Right hindlimb (tissue), 1 donor: ENCODE measurements at regions not wholly inside any gene's neighbourhood (a gene's known extent, or its start where the extent isn't known, plus 50 kb on each side); places are given as distances from the start of the nearest gene placed in this dataset.
"Not testable (repeated sequence)": the region's sequence is repeated elsewhere in the genome, so short reads cannot be mapped to it uniquely, and the experiment has no call there.

Experiments used
- DNase-seq: peaks from one replicate; pipeline ENCODE4 v3.0.0-alpha.2; 2018

DNA sequence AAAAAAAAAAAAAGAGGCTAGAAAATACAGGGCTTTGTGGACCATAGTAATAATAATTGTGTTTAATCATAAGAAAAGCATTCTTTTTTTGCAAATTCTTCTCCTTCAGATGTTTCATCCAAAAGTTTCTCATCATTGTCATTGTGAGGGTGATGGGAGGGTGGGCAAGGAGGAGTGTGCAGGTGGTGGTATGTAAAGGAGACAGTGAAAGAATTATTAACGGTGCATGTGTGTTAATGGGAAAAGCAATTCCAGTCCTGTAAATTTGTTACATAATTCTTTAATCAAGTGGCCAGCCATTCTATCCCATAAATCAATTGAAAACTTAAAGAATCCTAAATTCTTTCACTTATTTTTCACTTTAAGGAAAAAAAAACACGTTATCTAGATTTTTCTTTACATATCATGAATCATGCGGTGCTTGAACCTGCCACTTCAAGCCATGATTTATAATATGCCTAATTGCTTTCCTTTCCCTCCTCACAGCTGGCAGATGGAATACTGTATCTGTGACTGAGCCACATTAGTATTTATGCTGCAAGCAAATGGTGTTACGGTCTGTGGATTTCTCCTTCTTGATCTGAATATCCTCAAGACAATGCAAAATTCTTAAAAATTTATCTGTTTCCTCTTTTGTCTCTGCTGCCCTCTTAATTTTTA, 318.5 kb downstream of the JRKL start:
- no peak for DNase-seq

DNA sequence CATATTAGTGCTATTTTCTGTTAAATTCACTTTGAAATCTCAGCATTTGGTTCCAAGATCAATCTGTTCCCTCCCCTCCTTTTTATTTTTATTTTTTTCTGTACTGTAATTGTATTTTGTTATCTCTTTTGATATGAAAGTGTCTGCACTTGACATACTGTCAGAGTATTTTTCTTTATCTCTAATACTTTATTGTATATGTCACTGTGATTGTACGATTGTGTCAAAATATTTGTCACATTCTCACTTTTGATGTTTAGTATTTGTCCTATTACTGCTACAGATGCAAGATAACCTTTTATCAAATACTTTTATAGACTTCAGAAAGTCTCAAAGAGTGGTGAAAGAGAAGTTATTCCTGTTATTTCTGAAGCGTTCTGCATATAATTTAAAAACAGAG, 323.5 kb downstream of the JRKL start:
- DNase-seq = no peak

DNA sequence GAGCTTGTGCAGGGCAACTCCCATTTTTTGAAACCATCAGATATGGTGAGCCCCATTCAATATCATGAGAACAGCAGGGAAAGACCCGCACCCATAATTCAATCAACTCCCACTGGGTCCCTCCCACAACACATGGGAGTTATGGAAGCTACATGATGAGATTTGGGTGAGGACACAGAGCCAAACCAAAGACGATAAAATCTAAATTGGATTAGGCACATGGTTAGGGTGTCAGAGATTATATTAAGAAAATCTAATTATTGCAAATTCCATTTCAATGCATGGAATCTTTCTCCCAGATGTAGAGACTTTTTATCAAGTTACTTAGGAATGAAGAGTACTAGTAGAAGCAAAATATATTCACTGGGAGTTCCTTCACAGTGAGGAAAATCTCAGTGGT, 324.9 kb downstream of the JRKL start:
- DNase-seq = no peak

DNA sequence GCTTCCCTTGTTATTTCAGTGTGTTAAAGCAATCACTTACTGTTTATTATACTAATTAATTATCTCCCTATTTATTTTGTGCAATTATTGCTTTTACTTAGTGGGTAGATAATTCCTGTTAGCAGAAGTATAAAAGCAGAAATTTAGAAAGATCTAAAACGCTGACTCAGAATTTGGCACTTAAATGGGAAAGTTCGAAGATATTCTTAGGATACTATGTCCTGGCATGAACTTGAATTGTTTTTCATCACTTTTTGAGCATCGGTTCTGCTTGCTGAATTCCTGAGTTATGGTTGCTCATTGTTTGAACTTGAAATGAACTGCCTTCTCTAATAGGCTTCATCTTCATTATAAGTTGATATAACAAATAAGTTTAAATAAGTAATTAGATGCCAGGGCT, 325.4 kb downstream of the JRKL start:
- no peak for DNase-seq

DNA sequence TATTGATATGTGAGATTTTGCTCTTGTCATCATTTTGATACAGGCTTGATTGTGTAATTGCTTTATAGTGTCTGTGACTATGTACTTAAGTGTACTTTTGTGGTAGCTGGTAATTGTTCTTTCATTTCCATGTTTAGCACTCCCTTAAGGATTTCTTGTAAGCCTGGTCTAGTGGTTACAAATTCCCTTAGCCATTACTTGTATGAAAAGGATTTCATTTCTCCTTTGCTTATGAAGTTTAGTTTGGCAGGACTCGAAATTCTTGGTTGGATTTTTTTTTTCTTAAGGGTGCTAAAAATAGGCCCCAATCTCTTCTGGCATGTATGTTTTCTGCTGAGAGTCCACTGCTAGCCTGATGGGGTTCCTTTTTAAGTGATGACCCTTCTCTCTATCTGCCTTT, 346.8 kb downstream of the JRKL start:
- DNase-seq = no peak

DNA sequence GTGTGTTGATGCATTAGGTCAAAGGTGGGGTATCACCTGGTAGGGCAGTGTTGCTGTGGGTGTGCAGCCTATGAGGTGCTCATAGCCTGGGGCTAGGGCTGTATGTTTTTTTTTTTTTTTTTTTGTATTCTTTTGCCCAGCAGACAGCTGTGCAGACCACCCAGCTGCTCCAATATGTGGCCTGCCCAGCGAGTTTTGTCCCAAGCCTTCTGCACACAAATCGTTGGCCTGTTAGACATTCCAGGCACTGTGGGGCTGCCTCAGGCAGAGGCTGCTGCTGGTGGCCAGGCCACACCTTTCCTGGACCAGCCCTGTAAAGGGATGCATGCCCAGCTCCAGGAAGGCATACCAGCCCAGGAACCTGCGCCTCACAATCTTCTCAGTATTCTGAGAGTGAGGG, 348.5 kb downstream of the JRKL start:
- no peak for DNase-seq

DNA sequence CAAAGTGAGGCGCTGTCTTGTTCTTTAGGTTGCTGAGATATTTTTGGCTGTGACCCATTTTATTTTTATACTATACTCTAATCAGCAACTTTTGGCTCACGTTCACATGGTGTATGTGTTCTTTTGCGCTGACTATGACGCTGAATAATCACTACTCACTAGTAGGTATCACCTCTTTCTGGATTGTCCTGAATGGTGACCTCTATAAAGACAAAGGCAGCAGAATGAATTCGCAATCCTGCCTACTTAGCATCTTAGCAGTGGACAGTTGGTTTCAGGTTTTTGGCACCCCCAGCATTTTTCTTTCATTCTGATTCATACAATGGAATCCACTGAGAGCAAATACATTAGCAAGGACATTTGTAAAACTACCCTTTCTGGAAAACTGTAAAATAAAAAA, 351.3 kb downstream of the JRKL start:
- no peak for DNase-seq

DNA sequence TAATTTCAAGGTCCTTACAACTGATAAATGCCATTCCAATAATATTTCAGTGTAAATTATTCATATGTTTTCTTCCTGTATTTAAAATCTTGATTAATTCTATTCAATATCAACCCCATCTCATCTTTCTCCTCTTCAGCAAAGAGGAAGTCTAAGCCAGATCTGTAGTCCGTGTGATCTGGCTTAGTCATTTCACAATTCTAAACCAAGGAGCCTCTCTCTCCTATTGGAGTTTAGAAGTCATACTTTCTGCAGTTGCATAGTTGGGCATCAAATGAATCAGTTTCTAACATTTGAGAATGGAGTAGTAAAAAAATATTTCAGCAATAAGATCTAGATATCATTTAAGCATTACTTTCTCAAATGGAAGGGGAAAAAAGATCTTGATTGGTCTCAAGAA, 354.9 kb downstream of the JRKL start:
- no peak for DNase-seq

DNA sequence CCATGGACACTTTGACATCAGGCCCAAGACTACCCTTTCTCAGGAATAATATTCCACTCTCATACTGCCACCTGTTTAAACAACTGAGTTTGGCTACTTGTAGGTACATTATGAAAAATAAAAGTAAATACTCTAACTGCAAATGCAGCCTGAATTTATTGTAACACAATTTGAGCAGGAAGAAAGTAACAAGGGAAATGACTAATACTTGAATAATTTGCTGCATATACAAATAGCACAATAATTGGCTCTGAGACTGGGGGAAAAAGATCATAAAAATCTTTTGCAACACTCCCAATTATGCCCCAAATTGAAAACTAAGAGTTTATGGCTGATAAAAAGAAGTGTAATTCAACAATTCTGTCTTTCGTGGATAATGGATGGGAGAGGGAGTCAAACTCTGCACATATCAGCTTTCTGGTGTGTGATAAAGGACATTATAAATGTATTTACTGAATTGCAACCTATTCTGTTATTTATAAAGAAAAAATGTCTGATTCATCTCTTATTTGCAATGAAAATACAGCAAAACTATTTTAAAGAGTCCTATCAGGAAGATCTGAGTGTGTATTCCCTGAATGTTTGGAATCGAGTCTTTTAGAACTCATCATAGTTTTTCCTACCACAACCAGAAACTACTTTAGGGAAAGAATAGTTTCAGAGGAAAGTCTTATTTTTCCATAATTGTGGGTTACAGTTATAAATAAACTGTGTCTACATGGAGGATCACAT, 359.0 kb downstream of the JRKL start:
- no peak for DNase-seq

DNA sequence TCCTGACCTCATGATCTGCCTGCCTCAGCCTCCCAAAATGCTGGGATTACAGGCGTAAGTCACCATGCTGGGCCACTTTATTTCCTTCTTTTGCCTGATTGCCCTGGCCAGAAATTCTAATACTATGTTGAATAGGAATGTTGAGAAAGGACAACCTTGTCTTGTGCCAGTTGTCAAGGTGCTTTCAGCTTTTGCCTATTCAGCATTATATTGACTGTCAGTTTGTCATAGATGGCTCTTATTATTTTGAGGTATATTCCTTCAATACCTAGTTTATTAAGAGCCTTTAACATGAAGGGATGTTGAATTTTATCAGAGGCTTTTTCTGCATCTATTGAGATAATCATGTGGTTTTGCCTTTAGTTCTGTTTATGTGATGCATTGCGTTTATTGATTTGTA, 362.0 kb downstream of the JRKL start:
- DNase-seq = not testable (repeated sequence)

DNA sequence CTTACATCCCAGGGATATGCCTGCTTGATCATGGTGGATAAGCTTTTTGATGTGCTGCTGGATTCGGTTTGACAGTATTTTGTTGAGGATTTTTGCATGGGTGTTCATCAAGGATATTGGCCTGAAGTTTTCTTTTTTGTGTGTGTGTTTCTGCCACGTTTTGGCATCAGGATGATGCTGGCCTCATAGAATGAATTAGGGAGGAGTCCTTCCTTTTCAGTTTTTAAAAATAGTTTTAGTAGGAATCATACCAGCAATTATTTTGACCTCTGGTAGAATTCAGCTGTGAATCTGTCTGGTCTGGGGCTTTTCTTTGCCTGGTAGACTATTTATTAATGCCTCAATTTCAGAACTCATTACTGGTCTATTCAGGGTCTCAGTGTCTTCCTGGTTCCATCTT, 362.4 kb downstream of the JRKL start:
- no peak for DNase-seq

DNA sequence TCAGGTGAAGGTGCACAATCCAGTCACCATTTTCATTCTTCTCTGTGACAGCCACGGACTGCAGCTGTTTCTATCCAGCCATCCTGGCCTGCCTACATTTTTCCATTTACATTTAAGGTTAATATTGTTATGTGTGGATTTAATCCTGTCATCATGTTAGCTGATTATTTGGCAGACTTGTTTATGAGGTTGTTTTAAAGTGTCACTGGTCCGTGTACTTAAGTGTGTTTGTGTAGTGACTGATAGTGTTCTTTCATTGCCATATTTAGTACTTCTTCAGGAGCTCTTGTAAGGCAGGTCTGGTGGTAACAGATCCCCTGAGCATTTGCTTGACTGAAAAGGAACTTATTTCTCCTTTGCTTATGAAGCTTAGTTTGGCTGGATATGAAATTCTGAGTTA, 364.2 kb downstream of the JRKL start:
- no peak for DNase-seq

DNA sequence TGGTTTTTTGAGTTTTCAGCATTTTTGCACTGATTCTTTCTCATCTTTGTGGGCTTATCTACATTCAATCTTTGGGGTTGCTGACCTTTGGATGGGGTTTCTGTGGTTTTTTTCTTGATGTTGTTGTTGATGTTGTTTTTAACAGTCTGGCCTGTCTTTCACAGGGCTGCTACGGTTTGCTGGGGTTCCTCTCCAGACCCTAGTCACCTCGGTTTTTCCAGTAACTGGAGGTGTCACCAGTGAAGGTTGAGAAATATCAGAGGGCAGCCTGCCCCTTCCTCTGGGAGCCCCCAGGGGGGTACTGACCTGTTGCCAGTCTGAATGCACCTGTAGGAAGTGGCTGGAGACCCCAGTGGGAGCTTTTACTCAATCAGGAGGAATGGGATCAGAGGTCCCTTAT, 365.4 kb downstream of the JRKL start:
- DNase-seq = no peak

DNA sequence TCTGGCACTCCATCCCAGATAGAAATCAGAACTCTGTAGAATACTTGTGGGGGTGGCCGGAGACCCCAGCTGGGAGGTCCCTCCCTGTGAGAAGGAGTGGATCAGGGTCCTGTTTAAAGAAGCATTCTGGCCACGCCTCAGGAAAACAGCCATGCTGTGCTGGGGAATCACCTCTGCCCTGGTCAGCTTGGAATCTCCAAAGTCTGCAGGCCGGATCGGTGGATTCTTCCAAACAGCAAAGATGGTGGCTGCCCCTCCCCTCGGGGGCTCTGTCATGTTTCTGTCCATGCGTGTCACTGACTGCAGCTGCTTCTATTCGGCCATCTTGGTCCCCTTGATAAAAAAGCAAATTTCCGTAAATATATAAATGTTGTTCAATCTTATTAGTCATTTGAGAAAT, 365.9 kb downstream of the JRKL start:
- DNase-seq = no peak

DNA sequence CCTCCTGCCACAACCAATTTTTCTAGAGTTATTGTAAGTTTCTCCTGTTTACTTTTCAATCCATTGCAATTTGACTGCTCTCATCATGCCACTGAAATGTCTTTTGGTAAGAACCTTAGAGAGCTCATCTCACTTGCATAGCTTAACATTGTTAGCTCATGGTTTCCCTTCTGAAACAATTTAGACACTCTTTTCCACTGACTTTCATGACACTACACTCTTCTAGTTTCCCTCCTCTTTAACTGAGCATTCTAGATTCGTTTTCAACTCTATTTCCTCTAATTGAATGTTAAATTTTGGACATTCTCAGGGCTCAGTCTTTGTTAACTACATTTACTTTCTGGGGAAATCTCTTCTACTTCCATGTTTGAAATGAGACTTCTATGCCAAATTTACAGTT, 369.1 kb downstream of the JRKL start:
- no peak for DNase-seq

DNA sequence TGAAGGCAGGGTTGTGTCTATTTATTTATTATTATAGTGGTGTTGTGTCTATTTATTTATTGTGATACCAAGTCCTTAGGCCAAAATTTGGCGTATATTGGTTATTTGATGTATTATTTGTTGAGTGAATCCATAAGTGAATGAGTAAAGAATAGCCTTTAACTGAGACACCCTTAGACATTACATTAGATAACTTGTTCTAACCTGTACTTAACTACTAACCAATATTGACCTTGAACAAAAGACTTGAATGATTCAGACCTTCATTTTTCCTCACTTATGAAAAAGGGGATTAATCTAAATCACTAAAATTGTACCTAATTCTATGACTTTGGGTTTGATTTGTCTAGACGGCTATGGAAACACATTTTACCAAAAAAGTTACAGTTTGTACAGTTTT, 370.5 kb downstream of the JRKL start:
- DNase-seq = no peak

DNA sequence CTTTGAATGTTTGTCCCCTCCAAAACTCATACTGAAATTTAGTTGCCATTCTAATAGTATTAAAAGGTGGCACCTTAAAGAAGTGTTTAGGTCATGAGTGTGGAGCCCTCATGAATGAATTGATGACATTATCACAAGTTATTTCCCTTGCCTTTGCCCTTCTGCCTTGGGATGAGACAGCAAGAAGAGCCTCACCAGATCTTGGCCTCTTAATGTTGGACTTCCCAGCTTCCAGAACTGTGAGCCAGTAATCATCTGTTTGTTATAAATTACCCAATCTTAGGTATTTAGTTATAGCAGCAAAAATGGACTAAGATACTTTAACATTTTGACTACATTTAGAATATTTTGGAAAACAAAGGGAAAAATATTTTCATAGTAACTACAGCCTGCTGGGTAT, 371.0 kb downstream of the JRKL start:
- DNase-seq = no peak

DNA sequence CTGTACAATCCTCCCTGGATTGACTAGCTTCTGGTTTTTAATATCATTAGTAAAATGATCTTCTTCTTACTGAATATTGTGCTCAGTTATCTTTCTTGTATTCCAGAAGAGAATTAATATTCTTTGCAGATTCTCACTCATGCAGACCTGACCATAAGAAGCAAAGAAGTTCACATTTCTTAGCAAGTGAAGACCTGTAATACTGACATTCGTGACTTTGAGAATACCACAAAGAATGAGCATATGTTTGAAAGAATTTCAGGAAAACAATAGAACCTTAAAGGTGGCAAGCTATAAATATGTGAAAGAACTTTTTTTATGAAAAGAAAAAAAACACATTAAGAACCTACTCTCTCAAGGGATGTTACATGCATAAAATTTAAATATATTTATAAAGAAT, 371.6 kb downstream of the JRKL start:
- DNase-seq = no peak

DNA sequence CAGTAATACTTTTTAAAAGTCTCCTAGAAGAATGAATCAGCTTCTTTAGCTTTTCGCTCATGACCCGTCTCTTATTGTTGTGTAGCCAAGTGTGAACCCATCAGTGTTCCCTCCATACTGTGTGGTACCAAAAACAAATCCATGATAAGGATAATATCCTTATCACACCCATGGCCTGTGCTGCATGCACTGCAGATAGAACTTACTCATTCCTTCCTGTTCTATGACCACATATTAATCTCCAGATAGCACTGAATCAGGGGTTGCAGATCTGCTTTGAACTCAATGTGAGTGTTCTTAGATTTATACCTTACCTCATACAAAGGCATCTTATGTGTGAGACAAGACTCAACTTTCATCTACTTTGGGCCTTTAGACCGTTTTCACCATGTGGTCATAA, 373.4 kb downstream of the JRKL start:
- no peak for DNase-seq

DNA sequence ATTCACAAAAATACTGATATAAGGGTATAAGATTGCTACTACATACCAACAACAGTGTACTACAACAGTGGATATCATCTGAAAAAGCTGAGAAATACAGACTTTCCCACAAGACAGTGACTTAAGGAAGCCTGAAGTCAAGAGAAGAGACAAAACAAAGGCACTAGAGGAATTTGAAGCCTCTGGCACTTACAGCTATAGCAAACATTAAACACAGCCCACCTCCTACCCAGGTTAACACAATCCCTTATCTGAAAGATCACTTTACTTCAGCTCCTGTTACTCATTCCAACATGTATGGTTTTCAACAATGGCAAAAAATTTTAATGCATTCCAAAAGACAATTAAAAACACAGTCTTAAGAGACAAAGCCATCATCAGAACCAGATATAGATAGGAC, 388.5 kb downstream of the JRKL start:
- no peak for DNase-seq

DNA sequence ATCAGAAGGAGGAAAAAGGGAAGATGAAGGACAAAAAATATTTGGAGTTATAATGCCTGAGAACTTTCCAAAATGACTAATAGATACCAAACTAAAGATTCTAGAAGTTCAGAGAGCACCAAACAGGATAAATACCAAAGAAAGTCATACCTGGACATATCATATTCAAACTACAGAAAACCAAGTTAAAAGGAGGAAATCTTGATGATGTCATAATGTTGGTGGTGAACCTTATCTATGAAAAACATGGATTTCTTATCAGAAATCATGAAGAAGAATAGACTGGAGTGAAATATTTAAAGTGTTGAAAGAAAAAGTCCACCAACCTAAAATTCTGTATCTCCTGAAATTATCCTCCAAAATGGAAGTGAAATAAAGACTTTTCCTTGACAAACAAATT, 389.2 kb downstream of the JRKL start:
- DNase-seq = no peak

DNA sequence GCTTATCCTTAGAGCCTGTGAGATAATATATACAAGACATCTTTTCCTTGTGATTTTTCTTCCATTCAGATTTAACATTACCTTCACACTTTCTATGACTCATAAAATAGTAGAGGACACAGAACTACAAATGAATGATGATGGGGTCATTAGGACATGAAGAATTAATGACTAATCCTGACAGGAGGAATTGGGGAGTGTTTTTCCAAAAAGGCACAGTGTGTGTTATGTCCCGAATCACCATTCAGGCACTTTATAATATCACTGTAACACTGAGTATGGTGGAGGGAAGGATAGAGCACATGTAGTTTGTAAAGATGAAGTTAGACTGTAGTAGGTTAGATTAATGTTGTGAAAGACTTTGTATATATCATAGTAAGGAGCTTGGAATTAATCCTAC, 391.3 kb downstream of the JRKL start:
- DNase-seq = no peak

DNA sequence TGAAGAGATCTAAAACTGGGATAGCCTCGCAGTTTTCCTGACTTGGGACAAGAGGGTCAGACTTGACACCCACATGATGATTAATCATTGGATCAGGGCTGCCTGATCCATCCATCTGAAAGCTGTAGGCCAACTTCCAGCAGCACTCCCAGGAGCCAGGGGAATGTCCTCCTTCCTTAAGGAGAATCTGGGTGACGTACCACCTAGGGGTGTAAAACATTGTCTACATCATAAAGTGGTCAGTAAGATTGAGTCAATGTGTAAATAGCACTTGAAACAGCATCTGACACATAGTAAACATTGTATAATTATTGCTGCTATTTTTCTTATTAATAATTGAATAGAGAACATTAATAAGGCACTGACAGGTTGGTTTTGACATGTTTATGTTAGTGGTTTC, 392.8 kb downstream of the JRKL start:
- DNase-seq = no peak

DNA sequence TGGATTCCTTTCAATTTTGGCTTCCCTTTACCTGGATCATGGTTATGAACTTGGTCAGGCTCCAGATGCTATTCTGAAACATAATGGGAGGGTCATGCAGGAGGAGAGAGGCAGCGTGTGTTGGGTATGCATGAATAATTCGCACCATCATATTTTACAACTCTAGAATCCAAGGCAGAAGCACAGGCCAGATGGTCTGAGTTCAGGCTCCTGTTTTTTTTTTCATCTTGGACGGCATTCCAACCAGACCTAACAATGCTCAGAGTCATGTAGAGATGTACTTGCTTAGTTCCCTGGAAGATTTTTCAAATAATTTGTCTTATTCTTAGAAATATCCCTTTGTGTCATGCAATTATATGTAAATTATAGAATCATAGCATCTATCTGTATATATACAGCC, 393.5 kb downstream of the JRKL start:
- DNase-seq = no peak

DNA sequence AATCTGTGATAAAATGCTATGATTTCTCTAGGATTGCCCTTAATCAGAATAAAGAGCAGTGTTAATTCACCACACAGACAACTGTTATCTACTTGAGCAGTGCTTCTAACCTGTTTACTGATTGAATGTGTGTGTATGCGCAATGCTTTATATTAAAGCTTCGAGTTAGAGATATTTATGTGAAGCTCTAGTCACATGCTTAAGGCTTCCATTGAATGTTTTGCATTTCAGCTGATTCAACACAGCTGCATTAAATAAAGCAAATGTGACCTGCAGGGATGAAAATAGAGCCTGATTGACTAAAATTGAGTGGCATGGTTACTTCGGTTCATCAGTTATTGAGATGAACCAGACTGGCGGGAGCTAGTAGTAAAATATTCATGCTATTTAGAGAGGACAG, 395.3 kb downstream of the JRKL start:
- DNase-seq = no peak
